GM18873 (cell line): ENCODE measurements at regions not wholly inside any gene's neighbourhood (a gene's known extent, or its start where the extent isn't known, plus 50 kb on each side); places are given as distances from the start of the nearest gene placed in this dataset.
"Not testable (repeated sequence)": the region's sequence is repeated elsewhere in the genome, so short reads cannot be mapped to it uniquely, and the experiment has no call there.

ENCODE experiments used
- ATAC-seq: cut with Tn5 transposase; IDR thresholded peaks from one replicate; pipeline ENCODE4 v1.9.1; 2021; ENCODE audit warnings: mild to moderate bottlenecking, moderate library complexity, moderate number of reproducible peaks; ENCODE audit not compliant: unreplicated experiment, low FRiP score

DNA sequence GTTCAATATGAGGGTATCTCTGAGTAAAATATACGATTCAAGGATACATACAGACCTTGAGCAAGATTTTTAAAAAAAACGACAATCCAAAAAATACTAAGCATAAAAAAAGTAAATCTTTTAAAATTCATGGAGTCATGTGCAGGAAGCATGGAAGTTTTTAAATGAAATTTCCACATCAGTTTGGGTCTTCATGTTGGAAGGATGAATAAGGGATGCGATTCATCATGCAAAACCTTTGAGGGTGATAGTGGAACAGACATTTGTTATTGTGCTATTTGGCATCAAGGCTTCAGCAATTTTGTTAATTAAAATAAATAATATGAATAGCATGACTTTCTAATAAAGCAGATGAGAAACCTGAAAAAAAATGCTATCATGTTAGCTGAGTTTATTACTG is 815.0 kb upstream of the PCDH10 start:
- no peak for ATAC-seq

DNA sequence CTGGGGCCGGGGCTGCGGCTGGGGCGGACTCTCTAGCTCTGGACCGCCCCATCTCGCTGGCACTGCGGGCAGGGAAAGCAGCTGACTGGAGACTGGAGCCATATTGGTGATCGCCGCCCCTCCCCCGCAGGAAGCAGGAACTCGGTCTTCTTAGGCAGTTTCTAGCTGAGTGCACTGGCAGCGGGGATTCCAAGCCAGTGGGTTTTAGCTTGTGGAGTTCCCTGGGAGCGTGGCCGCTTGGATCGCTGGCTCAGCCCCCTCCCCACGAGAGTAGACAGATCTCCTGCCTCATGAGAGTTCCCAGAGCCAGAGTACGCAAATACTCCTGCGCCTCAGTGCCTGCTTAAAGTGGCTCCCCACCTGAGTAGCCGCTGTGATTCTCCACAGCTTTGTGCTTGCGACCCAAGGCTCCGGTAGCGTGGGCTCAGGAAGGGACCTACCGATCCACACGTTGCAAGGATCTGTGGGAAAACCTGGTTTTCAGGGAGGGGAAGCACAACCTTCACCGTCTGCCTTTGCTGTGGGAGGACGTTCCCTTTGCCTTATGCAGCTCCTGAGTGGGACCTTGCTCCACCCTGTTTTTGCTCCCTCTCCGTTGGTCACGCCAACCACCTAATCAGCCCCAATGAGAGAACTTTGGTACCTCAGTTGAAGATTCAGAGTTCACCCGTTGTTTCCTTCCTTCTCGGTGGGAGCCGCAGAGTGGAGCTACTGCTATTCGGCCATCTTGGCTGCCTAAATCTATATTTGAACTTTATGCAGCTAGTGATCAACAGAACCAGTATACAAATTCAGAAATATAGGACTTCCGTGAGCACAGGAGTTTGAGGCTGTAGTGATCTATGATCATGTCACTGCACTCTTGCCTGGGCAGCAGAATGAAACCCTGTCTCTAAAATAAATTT is 803.9 kb upstream of the PCDH10 start:
- ATAC-seq = no peak

GRCh38 chr4:132346016-132346415 is 803.1 kb upstream of the PCDH10 start:
- no peak for ATAC-seq

DNA sequence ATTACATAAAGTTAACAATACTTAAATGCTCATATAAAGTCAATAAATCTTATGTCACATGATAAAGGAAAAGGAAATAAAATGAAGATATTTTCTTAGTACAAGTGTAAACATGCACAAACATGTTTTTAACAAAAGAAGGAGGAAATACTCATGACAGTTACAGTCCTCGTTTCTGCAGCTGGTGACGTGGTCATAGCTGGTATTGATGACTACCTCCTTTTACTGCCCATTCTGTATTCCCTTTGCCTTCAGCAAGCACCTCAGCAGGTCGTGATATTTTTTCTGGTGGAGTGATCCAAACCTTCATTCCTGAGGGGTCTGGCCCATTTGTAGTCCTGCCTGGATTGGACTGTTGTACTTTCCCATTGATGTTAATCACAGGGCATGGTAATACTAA is 797.5 kb upstream of the PCDH10 start:
- not testable (repeated sequence) for ATAC-seq

GRCh38 chr4:132382243-132382642 is 766.9 kb upstream of the PCDH10 start:
- no peak for ATAC-seq

- ATAC-seq = no peak
Measured at GRCh38 chr4:132383571-132384199, 765.4 kb upstream of the PCDH10 start.

- no peak for ATAC-seq
Measured at GRCh38 chr4:132384709-132385108, 764.4 kb upstream of the PCDH10 start.

GRCh38 chr4:132386130-132386529 is 763.0 kb upstream of the PCDH10 start:
- ATAC-seq = no peak

DNA sequence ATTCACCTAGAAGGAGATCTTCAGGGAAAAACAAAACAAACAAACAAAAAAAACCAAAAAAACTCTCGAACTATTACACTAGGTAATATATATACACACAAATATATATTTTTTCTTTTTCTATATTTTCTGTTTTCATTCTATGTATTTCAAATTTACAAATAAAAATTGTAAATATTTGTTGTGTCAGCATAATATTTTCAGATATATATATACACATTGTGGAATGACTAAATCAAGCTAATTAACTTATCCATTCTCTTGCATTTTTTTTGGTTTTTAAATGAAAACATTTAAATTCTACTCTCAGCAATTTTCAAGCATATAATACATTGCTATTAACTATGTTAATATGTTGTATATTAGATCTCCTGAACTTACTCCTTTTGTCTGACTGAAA is 762.0 kb upstream of the PCDH10 start:
- no peak for ATAC-seq

GRCh38 chr4:132395561-132395960 is 753.5 kb upstream of the PCDH10 start:
- no peak for ATAC-seq

DNA sequence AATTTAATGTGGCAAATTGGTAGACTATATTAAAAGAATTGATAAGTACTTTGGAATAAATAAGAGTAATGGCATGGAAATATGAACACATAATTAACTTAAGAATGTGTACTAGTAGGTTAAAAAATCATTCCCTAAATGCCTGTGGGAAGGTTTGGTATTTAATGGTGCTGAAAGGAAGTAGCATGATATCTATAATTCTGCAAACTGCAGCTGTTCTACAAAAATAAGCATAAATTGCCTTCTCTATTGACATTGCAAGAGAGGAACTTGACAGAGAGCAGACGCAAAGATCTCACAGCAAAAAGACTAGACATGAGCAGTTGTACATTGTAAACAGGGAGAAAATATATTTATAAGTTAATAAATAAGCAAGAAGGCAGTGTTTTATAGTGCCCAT is 752.5 kb upstream of the PCDH10 start:
- ATAC-seq = no peak

DNA sequence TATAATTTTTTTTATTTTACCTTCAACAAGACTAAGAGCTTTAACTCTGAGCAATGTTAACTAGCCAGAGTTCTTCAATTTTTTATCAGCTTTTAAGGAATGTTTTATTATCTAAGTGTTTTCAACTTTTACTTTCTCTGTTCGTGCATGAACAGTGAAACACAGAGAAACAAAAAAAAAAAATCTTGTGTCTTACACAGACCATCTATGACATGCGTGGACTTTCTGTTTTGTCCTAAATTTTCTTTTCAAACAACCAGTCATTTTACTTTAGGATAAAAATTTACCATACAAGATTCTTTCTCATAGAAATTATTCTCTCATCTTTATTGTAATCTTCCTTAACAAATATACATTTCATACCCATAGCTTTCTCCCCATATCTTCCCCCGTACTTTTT is 731.9 kb upstream of the PCDH10 start:
- ATAC-seq = no peak

DNA sequence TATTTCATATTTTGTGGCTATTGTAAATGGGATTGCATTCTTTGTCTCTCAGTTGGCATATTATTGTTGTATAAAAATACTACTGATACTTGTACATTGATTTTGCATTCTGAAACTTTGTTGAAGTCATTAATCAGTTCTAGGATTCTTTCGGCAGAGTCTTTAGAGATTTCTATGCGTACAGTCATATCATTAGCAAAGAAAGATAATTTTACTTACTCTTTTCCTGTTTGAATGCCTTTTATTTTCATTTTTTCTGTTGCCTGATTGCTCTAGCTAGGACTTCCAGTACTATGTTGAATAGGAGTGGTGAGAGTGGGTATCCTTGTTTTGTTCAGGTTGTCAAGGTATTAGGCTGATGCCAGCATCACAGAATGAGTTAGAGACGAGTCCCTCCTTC is 722.0 kb upstream of the PCDH10 start:
- ATAC-seq = no peak

- ATAC-seq = no peak
Measured at GRCh38 chr4:132437117-132437516, 712.0 kb upstream of the PCDH10 start.

DNA sequence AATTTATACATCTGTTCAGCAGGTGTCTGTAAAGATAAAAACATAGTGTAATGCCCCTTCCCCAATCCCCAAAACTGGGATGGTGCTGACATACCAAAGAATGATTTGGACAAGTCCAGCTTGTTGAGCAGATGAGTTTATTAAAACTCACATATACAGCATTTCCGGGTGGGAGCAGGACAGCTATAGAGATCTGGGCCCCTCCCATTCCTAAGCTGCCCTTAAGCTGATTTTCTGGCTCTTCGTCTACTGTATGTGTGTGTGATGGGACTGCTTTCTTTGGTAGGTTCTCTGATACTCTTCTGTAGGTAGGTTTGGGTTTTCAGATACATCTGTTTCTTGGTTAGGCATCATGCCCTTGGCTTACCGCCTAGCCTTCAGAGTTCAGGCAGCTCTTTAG is 703.7 kb upstream of the PCDH10 start:
- no peak for ATAC-seq

- ATAC-seq = not testable (repeated sequence)
Measured at GRCh38 chr4:132457987-132458386, 691.1 kb upstream of the PCDH10 start.

DNA sequence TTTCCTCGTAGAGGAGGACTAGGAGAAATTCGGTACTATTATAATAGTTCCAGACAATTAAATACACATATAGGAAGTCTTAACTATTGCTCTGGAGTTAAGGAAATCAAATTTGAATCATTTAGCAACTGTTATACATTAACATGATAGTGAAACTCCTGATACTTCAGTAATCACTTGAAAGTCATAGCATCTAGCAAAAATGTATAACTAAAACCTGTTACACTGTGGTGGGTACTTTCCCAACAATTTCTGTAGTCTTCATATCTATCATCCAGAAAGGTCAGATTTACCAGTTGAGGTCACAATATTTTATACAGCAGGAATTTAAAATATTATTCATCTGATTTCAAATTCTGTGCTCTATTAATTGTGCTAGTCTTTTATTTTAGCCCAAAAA is 669.6 kb upstream of the PCDH10 start:
- ATAC-seq = no peak

DNA sequence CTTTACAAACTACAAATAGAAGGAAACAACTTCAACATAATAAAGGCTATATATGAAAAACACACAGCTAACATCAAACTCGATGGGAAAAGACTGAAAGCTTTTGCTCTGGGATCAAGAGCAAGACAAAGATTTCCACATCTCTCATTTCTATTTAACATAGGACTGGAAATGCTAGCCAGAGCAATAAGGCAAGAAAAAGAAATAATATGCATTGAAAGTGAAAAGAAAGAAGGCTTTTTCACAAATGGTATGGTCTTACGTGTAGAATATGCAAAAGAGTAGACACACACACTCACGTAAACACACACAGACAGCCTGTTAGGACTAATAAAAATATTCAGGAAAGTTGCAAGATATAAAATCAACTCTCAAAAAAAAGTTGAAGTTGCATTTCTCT is 660.5 kb upstream of the PCDH10 start:
- no peak for ATAC-seq

- no peak for ATAC-seq
Measured at GRCh38 chr4:132493476-132493875, 655.6 kb upstream of the PCDH10 start.

- not testable (repeated sequence) for ATAC-seq
Measured at GRCh38 chr4:132495267-132495812, 653.8 kb upstream of the PCDH10 start.

- ATAC-seq = no peak
Measured at GRCh38 chr4:132498215-132498614, 650.9 kb upstream of the PCDH10 start.

DNA sequence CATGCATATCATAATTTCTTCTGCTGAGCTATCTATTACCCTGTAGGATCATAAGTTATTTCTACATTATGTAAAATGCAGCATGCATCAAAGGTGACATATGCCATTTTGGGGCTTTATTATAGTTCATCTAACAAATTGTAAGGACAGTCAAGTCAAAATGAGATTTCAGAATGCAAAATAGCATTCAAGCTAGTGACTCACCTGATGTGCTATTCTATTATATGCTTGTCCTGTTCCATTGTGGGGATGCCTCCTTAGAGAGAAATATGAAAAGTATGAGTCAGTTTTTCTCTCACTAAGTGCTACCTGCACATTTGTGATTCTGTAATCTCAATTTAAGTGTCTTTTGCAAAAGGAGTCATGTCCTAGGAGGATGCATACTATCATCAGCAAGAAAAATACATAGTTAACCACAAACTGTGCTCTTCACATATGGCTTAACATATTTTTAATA is 647.0 kb upstream of the PCDH10 start:
- ATAC-seq = no peak
